ENCODE measurements at regions not wholly inside any gene's neighbourhood (a gene's known extent, or its start where the extent isn't known, plus 50 kb on each side); places are given as distances from the start of the nearest gene placed in this dataset.

GRCh38 chr10:78143576-78143975 is 109.9 kb downstream of the RPS24 start:
- DNase-seq (ENCODE audit: extremely low spot score) = no peak
- Histone ChIP-seq H3K36me3 (ENCODE audit: insufficient read depth) (no peaks in the 10 kb centered on the region), H3K4me1 (ENCODE audit: insufficient read depth) (no peaks in the 10 kb centered on the region), H3K27ac (ENCODE audit: low read depth) (no peak overlapping the region), H3K4me3 (ENCODE audit: low read depth, low read length) (no peak overlapping the region)
- 94% methylated on average over 3 of the region's 3 CpGs for WGBS

- H3K4me1 ChIP-seq (ENCODE audit: insufficient read depth) = no peaks in the 10 kb centered on the region
These were observed 112.5 kb downstream of the RPS24 start for GRCh38 chr10:78146200-78146599.

DNA sequence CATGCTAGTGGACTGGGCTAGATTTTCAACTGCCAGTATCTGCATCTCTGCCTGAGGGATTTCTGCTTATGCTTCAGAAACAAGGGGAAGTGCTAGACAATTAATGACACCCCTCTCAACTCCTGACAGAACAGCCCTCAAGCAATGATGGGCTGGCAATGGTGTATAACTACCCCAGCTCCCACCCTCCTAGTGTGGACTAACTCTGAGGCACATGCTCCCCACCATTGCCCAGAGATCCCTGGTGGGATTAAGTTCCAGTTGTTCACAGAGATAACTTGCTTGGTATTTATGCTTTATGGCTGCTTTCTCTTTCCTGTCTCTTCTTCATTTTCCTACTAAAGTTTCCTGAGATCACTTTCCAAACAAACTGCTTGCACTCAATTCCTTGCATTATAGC is 113.5 kb downstream of the RPS24 start:
- DNase-seq (ENCODE audit: extremely low spot score) = no peak

More at GRCh38 chr10:78146200-78146599, 112.5 kb downstream of the RPS24 start:
- no peak overlapping the region for H3K4me3 ChIP-seq (ENCODE audit: low read depth, low read length)
- no peak for DNase-seq (ENCODE audit: extremely low spot score)
- H3K27ac ChIP-seq (ENCODE audit: low read depth) = no peak overlapping the region
- WGBS = 97% methylated on average over 2 of the region's 2 CpGs
- no peaks in the 10 kb centered on the region for H3K36me3 ChIP-seq (ENCODE audit: insufficient read depth)

DNA sequence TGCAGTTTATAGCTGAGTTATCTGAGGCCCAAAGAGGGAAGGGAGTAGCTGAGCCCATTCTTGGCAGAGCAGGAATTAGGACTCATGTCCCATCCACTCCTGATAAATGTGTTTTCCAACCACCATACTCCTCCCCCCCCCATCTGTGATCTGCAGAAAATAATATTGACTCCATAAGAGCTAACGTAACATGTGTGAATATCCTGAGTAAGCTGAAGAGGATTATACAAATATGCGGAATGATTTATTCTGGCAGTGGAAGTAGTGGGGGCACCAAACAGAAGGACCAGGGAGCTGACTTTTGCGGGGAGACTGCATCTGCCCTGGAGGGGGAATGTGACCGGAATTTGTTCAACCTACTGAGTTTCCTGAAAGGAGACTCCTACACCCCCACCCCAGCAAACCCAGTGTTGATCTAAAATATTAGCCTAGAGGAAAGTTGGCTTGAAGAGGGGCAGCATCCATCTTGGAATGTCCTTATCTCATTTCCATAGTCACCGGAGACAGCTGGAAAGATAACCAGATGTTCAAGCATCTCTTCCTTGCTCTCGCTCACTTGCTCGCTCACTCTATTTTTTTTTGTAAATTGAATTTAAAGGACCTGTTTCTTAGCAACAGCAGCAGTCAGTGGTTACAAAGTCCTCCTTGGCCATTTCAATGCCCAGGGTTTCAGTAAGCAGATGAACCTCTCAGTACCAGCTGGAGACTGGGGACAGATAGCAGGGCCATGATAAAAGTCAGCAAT is 114.7 kb downstream of the RPS24 start:
- DNase-seq (ENCODE audit: extremely low spot score) = no peak
- 43% methylated on average over 7 of the region's 7 CpGs for WGBS
- H3K27ac ChIP-seq (ENCODE audit: low read depth) = no peak overlapping the region
- no peak overlapping the region for H3K4me3 ChIP-seq (ENCODE audit: low read depth, low read length)
- no peaks in the 10 kb centered on the region for H3K36me3 ChIP-seq (ENCODE audit: insufficient read depth)
- no peaks in the 10 kb centered on the region for H3K4me1 ChIP-seq (ENCODE audit: insufficient read depth)

More for the DNA sequence above, 113.5 kb downstream of the RPS24 start:
- no peak overlapping the region for H3K27ac ChIP-seq (ENCODE audit: low read depth)
- no peak overlapping the region for H3K4me3 ChIP-seq (ENCODE audit: low read depth, low read length)
- no peaks in the 10 kb centered on the region for H3K4me1 ChIP-seq (ENCODE audit: insufficient read depth)
- no peaks in the 10 kb centered on the region for H3K36me3 ChIP-seq (ENCODE audit: insufficient read depth)

DNA sequence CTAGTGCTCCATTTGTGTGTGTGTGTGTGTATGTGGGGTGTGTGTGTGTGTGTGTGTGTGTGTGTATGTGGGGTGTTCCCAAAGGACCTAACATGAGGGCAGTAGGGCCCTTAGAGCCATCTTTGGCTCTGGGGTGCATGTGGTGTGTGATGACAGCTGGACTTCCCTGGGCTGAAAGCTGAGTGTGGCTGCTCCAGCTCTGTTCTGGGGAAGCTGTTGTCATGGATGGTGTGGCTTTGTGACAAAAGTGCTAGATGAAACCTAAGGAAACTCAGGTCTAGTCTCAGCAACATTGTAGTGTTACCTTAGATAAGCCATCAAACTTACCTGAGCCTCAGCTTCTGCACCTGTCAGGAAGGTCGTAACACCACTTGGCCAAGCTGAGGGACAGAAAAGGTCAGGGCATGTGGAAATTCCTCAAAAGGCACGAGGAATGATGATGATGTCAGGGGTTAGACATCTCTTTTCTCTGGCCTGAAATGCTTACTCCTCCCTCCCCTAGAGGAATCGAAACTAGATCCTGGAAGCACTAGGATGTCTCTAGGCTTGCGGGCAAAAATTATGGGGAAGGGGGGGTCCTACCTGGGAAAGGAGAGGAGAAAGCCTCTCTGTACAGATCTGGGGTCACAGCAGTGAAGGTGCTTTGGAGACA is 115.4 kb downstream of the RPS24 start:
- no peak overlapping the region for H3K27ac ChIP-seq (ENCODE audit: low read depth)
- H3K4me3 ChIP-seq (ENCODE audit: low read depth, low read length) = no peak overlapping the region
- 30% methylated on average over 4 of the region's 4 CpGs for WGBS
- DNase-seq (ENCODE audit: extremely low spot score) = no peak
- no peaks in the 10 kb centered on the region for H3K36me3 ChIP-seq (ENCODE audit: insufficient read depth)
- H3K4me1 ChIP-seq (ENCODE audit: insufficient read depth) = no peaks in the 10 kb centered on the region

DNA sequence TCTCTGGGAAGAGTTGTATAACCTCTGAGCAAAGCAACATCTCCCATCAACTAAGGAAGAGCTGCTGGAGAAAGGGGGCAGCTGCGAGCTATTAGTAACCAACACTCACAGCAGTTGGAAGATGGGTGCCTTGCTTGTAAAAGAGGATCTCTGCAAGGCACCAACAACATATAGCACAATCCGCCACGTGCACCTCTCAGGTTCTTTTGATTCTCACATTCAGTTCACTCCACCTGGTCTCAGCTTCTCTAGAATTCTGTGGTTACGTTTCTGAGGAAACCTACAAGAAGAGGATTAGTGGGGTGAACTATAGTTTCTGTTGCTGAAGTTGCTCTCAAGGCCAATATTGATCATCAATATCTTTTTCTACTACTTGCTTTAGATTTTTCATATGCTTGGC is 117.1 kb downstream of the RPS24 start:
- 92% methylated on average over 4 of the region's 4 CpGs for WGBS
- DNase-seq (ENCODE audit: extremely low spot score) = no peak
- Histone ChIP-seq H3K4me3 (ENCODE audit: low read depth, low read length) (no peak overlapping the region), H3K4me1 (ENCODE audit: insufficient read depth) (no peaks in the 10 kb centered on the region), H3K36me3 (ENCODE audit: insufficient read depth) (no peaks in the 10 kb centered on the region), H3K27ac (ENCODE audit: low read depth) (no peak overlapping the region)

DNA sequence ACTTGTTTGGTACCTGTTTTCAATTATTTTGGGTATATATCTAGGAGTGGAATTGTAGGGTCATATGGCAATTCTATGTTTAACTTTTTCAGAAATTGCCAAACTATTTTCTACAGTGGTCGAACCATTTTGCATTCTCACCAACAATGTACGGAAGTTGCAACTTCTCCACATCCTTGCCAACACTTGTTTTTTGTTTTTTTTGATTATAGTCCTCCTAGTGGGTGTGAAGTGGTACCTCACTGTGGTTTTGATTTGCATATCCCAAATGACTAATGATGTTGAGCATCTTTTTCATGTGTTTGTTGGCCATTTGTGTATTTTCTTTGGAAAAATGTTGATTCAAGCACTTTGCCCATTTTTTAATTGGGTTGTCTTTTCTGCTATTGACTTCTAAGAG is 122.1 kb downstream of the RPS24 start:
- no peak overlapping the region for H3K27ac ChIP-seq (ENCODE audit: low read depth)
- DNase-seq (ENCODE audit: extremely low spot score) = no peak
- no peak overlapping the region for H3K4me3 ChIP-seq (ENCODE audit: low read depth, low read length)
- H3K36me3 ChIP-seq (ENCODE audit: insufficient read depth) = no peaks in the 10 kb centered on the region
- H3K4me1 ChIP-seq (ENCODE audit: insufficient read depth) = no peaks in the 10 kb centered on the region
- WGBS = 89% methylated on average over 2 of the region's 2 CpGs

DNA sequence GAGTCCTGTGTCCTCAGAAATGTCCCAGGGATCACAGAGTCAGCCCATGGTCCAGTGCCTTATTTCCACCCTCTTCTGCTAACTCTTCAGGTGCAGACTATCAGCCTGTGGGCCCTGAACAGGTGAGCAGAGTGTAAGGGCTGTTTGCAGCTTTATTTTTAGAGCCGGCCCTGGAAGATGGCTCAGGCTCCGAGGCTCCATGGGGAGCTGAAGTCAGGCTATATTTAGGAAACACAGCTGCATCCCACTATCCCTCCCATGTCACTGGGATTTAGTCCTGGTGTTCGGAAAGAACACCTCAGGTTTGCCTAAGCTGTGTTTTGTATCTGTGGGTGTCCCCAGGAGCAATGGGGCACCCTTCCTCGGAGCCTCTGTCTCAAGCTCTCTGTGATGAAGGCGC is 126.9 kb downstream of the RPS24 start:
- Histone ChIP-seq H3K4me3 (ENCODE audit: low read depth, low read length) (no peak overlapping the region), H3K27ac (ENCODE audit: low read depth) (no peak overlapping the region), H3K36me3 (ENCODE audit: insufficient read depth) (no peaks in the 10 kb centered on the region), H3K4me1 (ENCODE audit: insufficient read depth) (no peaks in the 10 kb centered on the region)
- WGBS = 67% methylated on average over 5 of the region's 5 CpGs
- DNase-seq (ENCODE audit: extremely low spot score) = no peak

- Histone ChIP-seq H3K27ac (ENCODE audit: low read depth) (no peak overlapping the region), H3K4me3 (ENCODE audit: low read depth, low read length) (no peak overlapping the region), H3K4me1 (ENCODE audit: insufficient read depth) (no peaks in the 10 kb centered on the region), H3K36me3 (ENCODE audit: insufficient read depth) (no peaks in the 10 kb centered on the region)
- no peak for DNase-seq (ENCODE audit: extremely low spot score)
- 95% methylated on average over 3 of the region's 3 CpGs for WGBS
These were observed 129.2 kb downstream of the RPS24 start for GRCh38 chr10:78162853-78163252.

- DNase-seq (ENCODE audit: extremely low spot score) = no peak
- Histone ChIP-seq H3K36me3 (ENCODE audit: insufficient read depth) (no peaks in the 10 kb centered on the region), H3K4me1 (ENCODE audit: insufficient read depth) (no peaks in the 10 kb centered on the region), H3K27ac (ENCODE audit: low read depth) (no peak overlapping the region), H3K4me3 (ENCODE audit: low read depth, low read length) (no peak overlapping the region)
- 36% methylated on average over 16 of the region's 16 CpGs for WGBS
These were observed 131.0 kb downstream of the RPS24 start for GRCh38 chr10:78164702-78165101.

DNA sequence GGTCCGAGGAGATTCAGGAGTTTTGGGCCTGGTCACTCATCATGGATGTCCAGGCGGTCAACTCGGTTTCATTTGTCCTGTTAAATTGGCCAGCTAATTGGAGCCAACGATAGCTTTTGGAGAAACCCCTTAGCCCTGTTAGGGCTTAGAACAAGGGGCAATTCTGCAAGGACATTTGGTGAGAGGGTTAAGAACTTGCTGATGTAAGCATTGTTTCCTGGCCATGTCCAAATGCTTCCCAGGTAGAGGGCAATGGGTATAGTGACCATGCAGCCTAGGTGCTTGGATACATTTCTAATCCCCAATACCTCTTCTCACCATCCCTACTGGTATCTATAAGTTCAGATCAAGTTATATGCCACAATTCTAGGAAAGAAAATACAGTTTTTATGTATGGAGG is 131.5 kb downstream of the RPS24 start:
- Histone ChIP-seq H3K36me3 (ENCODE audit: insufficient read depth) (no peaks in the 10 kb centered on the region), H3K4me3 (ENCODE audit: low read depth, low read length) (no peak overlapping the region), H3K4me1 (ENCODE audit: insufficient read depth) (no peaks in the 10 kb centered on the region), H3K27ac (ENCODE audit: low read depth) (no peak overlapping the region)
- DNase-seq (ENCODE audit: extremely low spot score) = no peak
- 80% methylated on average over 4 of the region's 4 CpGs for WGBS

GRCh38 chr10:78165617-78166016 is 132.0 kb downstream of the RPS24 start:
- 86% methylated on average over 3 of the region's 3 CpGs for WGBS
- no peak overlapping the region for H3K27ac ChIP-seq (ENCODE audit: low read depth)
- no peak for DNase-seq (ENCODE audit: extremely low spot score)
- no peaks in the 10 kb centered on the region for H3K4me1 ChIP-seq (ENCODE audit: insufficient read depth)
- no peaks in the 10 kb centered on the region for H3K36me3 ChIP-seq (ENCODE audit: insufficient read depth)
- no peak overlapping the region for H3K4me3 ChIP-seq (ENCODE audit: low read depth, low read length)

GRCh38 chr10:78166261-78166660 is 132.6 kb downstream of the RPS24 start:
- Histone ChIP-seq H3K27ac (ENCODE audit: low read depth) (no peak overlapping the region), H3K4me3 (ENCODE audit: low read depth, low read length) (no peak overlapping the region), H3K36me3 (ENCODE audit: insufficient read depth) (no peaks in the 10 kb centered on the region), H3K4me1 (ENCODE audit: insufficient read depth) (no peaks in the 10 kb centered on the region)
- DNase-seq (ENCODE audit: extremely low spot score) = no peak
- whole genome bisulfite sequencing = 89% methylated on average over 3 of the region's 3 CpGs

DNA sequence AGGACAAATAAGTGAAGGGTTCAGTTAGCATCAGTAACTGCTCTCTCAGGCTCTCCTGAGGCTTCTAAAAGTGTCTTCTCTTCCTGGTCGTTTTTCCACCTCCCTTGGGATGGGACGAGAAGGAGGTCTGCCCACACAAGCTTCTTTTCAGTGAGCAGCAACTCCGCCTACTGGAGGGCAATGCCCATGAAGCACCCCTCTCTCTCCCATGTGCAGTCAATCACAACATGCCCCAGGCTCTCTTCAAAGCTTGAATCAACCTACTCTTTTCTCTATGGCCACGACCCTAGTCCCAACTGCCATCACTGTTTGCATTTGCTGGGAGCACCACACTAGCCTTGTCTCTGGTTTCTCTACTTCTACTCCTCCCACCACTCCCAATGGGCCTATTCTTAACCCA is 135.6 kb downstream of the RPS24 start:
- Histone ChIP-seq H3K4me1 (ENCODE audit: insufficient read depth) (no peaks in the 10 kb centered on the region), H3K4me3 (ENCODE audit: low read depth, low read length) (no peak overlapping the region), H3K36me3 (ENCODE audit: insufficient read depth) (no peaks in the 10 kb centered on the region), H3K27ac (ENCODE audit: low read depth) (no peak overlapping the region)
- WGBS = 77% methylated on average over 4 of the region's 4 CpGs
- DNase-seq (ENCODE audit: extremely low spot score) = no peak
